OCI-LY7 (cell line): ENCODE measurements at regions not wholly inside any gene's neighbourhood (a gene's known extent, or its start where the extent isn't known, plus 50 kb on each side); places are given as distances from the start of the nearest gene placed in this dataset.

ENCODE experiments used
- EZH2phosphoT487 ChIP-seq: fragments of 200-600 bp; sonication (generic); IDR thresholded peaks from 2 replicates; pipeline ENCODE4 v1.6.1; 2018; ENCODE audit warnings: low read depth, borderline replicate concordance, mild to moderate bottlenecking, mixed run types, antibody characterized with exemption, low read length, moderate library complexity, mixed read lengths
- TF ChIP-seq, protein P1 (sequence below): fragments of 200-600 bp; sonication (generic); conservative IDR thresholded peaks from 2 replicates; pipeline ENCODE4 v1.5.1; 2014; ENCODE audit warnings: mild to moderate bottlenecking, antibody characterized with exemption, low read length, moderate library complexity, mixed read lengths

DNA sequence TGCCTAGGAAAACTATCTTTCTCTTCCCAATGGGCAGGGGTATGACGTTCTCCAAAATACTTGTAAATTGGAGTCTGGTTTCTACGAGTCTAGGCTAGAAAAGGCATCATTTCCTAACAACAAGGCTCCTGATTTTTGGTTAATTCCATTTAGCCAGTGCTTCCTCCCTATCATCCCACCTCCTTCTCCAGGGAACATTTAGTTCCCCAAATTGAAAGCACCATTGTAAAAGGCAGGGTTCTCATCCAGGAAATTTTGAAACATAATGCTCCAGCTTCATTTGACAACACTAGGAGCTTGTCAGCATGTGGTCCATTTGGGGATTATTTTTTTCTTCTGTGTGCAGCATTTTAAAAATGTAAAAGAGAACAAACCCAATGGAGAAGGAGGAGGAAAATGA is 256.5 kb upstream of the GRIA1 start:
- TF ChIP-seq, protein P1, sequence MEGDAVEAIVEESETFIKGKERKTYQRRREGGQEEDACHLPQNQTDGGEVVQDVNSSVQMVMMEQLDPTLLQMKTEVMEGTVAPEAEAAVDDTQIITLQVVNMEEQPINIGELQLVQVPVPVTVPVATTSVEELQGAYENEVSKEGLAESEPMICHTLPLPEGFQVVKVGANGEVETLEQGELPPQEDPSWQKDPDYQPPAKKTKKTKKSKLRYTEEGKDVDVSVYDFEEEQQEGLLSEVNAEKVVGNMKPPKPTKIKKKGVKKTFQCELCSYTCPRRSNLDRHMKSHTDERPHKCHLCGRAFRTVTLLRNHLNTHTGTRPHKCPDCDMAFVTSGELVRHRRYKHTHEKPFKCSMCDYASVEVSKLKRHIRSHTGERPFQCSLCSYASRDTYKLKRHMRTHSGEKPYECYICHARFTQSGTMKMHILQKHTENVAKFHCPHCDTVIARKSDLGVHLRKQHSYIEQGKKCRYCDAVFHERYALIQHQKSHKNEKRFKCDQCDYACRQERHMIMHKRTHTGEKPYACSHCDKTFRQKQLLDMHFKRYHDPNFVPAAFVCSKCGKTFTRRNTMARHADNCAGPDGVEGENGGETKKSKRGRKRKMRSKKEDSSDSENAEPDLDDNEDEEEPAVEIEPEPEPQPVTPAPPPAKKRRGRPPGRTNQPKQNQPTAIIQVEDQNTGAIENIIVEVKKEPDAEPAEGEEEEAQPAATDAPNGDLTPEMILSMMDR, result no peak
- no peak for TF ChIP-seq EZH2phosphoT487
